Upper lobe of left lung (tissue), 6 donors: ENCODE measurements at regions not wholly inside any gene's neighbourhood (a gene's known extent, or its start where the extent isn't known, plus 50 kb on each side); places are given as distances from the start of the nearest gene placed in this dataset.
A peak's percentile ranks its signal among the peaks of the same experiment; 100 is the strongest.

Experiments
- ATAC-seq, 2 donors: fragments of 200-7000 bp; cut with Tn5 transposase; one replicate each; pipeline ENCODE4 v1.9.1; 2022; ENCODE audit warnings: mild to moderate bottlenecking in 2 of 2, moderate library complexity in 2 of 2; ENCODE audit not compliant: low FRiP score in 2 of 2
- DNase-seq, 2 donors: peaks; one replicate each; pipeline ENCODE4 v3.0.0-alpha.2; 2019 to 2020
- H3K27ac ChIP-seq, 4 donors: fragments of 200-600 bp; sonication (generic); one replicate each; pipeline ENCODE4 v1.5.1; 2016 to 2019
- H3K27me3 ChIP-seq, 4 donors: fragments of 200-600 bp; sonication (generic); one replicate each; pipeline ENCODE4 v1.5.1; 2017 to 2019
- H3K36me3 ChIP-seq, 4 donors: fragments of 200-600 bp; sonication (generic); one replicate each; pipeline ENCODE4 v1.5.1; 2016 to 2019
- H3K4me1 ChIP-seq, 4 donors: fragments of 200-600 bp; sonication (generic); one replicate each; pipeline ENCODE4 v1.5.1; 2018 to 2019
- H3K4me3 ChIP-seq, 4 donors: fragments of 200-600 bp; sonication (generic); one replicate each; pipeline ENCODE4 v1.5.1; 2017 to 2019; ENCODE audit warnings: mild to moderate bottlenecking in 2 of 4, moderate library complexity in 1 of 4
- H3K9me3 ChIP-seq, 4 donors: fragments of 200-600 bp; sonication (generic); one replicate each; pipeline ENCODE4 v1.5.1; 2018 to 2019
- CTCF ChIP-seq, 6 experiments: fragments of 450-650 bp in 4 of 6; fragments of 200-600 bp in 2 of 6; sonication (generic) in 2 of 6; IDR thresholded peaks; one replicate each; pipeline ENCODE4 v1.5.1; 2016 to 2019; ENCODE audit warnings: antibody characterized with exemption in 6 of 6
- EP300 ChIP-seq, 4 donors: sonication (generic); formaldehyde crosslinking; IDR thresholded peaks; one replicate each; pipeline ENCODE4 v1.5.1; 2017; ENCODE audit warnings: antibody characterized with exemption in 4 of 4, control low read depth in 2 of 4
- POLR2A ChIP-seq, 4 donors: fragments of 450-650 bp; IDR thresholded peaks; one replicate each; pipeline ENCODE4 v1.5.1; 2016 to 2017; ENCODE audit warnings: antibody characterized with exemption in 4 of 4, mild to moderate bottlenecking in 2 of 4
- POLR2AphosphoS5 ChIP-seq, 2 donors: sonication (generic); formaldehyde crosslinking; IDR thresholded peaks; one replicate each; pipeline ENCODE4 v1.5.1; 2017; ENCODE audit warnings: antibody characterized with exemption in 2 of 2
- WGBS, 2 donors: methylation state at CpG; one replicate each; pipeline ENCODE4 v1.1.5; 2017 to 2018; 5-methylcytosine and 5-hydroxymethylcytosine counted together
- donor health status: DM: no; HTN: no; CAD: no; lungs with moderate emphysema.
- donor health status: DM: no; HTN: yes; CAD: no; lungs with severe emphysema.

- Histone ChIP-seq H3K36me3 (no peaks in the 10 kb centered on the region), H3K27ac (no peak overlapping the region), H3K4me3 (no peak overlapping the region), H3K9me3 (no peaks in the 10 kb centered on the region), H3K27me3 (no peaks in the 10 kb centered on the region), H3K4me1 (no peaks in the 10 kb centered on the region)
- DNase-seq (no peak), ATAC-seq (peak in 1 of 2 donors; percentile 45)
- TF ChIP-seq POLR2AphosphoS5 (IDR thresholded peaks at IDR 0.05) (no peak), EP300 (IDR thresholded peaks at IDR 0.05) (no peak), CTCF (IDR thresholded peaks at IDR 0.05) (no peak), POLR2A (IDR thresholded peaks at IDR 0.05) (no peak)
- WGBS, 2 donors = 85 to 86% methylated on average over 5 of the region's 5 CpGs
Measured at GRCh38 chr5:138626333-138626944, 51.2 kb upstream of the HSPA9 start.

DNA sequence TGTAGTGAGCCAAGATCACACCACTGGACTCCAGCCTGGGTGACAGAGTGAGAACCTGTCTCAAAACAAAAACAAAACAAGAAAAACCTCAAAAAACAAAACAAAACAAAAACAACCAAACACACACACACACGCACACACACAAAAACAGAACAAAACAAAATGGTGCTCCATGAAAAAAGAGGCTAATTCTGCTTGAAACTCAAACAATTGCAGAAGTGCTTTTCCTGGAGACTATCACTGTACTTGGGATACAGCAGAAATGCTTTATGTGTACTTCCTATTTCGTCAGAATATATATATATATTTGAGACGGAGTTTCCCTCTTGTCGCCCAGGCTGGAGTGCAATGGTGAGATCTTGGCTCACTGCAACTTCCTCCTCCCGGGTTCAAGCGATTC, 49.9 kb upstream of the HSPA9 start:
- Histone ChIP-seq H3K27ac (no peak overlapping the region), H3K4me3 (no peak overlapping the region), H3K36me3 (no peaks in the 10 kb centered on the region), H3K27me3 (no peaks in the 10 kb centered on the region), H3K4me1 (no peaks in the 10 kb centered on the region), H3K9me3 (no peaks in the 10 kb centered on the region)
- TF ChIP-seq CTCF (IDR thresholded peaks at IDR 0.05) (no peak), POLR2A (IDR thresholded peaks at IDR 0.05) (no peak), POLR2AphosphoS5 (IDR thresholded peaks at IDR 0.05) (no peak)
- 78 to 87% methylated on average over 6 of the region's 6 CpGs for whole genome bisulfite sequencing, 2 donors
- ATAC-seq = no peak
- no peak for DNase-seq
